IPS-15b (cell line): ENCODE measurements at regions not wholly inside any gene's neighbourhood (a gene's known extent, or its start where the extent isn't known, plus 50 kb on each side); places are given as distances from the start of the nearest gene placed in this dataset.

Source experiments
- H3K27me3 ChIP-seq: one replicate; pipeline ENCODE4 v1.6.1; 2013; ENCODE audit warnings: low read length; ENCODE audit not compliant: control insufficient read depth, insufficient read depth
- H3K36me3 ChIP-seq: one replicate; pipeline ENCODE4 v1.6.1; 2013; ENCODE audit warnings: low read length; ENCODE audit not compliant: control insufficient read depth, insufficient read depth
- H3K4me1 ChIP-seq: one replicate; pipeline ENCODE4 v1.6.1; 2013; ENCODE audit warnings: mild to moderate bottlenecking, low read length; ENCODE audit not compliant: control insufficient read depth, insufficient read depth
- H3K4me3 ChIP-seq: one replicate; pipeline ENCODE4 v1.5.1; 2013; ENCODE audit warnings: low read depth, low read length
- H3K9ac ChIP-seq: one replicate; pipeline ENCODE4 v1.6.1; 2013; ENCODE audit warnings: low read depth, mild to moderate bottlenecking, low read length
- H3K9me3 ChIP-seq: one replicate; pipeline ENCODE4 v1.6.1; 2013; ENCODE audit warnings: mild to moderate bottlenecking, low read length; ENCODE audit not compliant: control insufficient read depth, insufficient read depth

DNA sequence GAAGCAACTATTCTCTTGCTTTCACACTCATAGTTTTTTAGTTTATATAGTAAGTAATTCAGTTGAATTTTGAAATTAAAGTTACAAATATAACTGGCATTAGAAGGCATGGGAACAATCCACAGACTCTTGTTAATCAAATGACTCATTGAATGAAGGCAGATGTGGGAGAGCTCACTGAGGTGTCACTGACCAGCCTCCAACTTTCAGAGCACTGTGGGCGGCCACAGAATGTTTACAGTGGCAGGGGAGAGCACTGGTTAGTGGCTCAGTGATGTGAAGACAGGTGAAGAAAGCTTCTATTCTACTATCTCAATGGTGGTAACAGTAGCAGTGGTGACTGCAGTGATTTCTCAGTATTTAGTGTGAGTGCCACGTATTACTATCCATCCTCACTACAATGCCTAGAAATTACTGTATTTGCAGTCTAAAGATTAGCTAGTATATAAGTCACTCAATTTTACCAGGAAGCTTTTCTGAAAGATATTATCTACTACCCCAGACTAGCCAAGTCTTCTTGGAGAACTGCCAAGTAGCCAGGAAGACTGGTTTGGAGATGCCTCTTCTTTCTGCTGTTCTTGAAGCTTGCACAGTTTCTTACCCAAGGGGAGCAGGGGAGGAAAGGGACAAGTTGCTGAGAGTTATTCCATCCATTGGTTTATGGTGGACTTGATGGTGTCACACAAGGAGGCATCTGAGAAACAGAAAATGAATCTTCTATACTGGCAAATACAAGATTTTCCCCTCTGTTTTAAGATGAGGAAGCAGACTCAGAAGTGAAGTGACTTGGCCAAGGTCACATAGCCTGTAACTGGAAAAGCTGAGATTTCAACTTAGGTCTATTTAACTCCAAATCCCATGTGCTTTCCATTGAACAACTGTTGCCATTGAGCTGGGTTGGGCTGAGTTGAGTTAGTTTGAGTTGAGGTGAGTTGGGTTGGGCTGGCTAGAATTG, 231.2 kb downstream of the ANKRD60 start:
- H3K4me3 ChIP-seq, result no peak overlapping the region
- no peak overlapping the region for H3K9ac ChIP-seq
- H3K4me1 ChIP-seq, result no peaks in the 10 kb centered on the region
- no peaks in the 10 kb centered on the region for H3K9me3 ChIP-seq
- no peaks in the 10 kb centered on the region for H3K36me3 ChIP-seq
- H3K27me3 ChIP-seq, result no peaks in the 10 kb centered on the region

GRCh38 chr20:57996465-57996864, 232.0 kb downstream of the ANKRD60 start:
- no peak overlapping the region for H3K9ac ChIP-seq
- no peaks in the 10 kb centered on the region for H3K27me3 ChIP-seq
- no peaks in the 10 kb centered on the region for H3K9me3 ChIP-seq
- H3K36me3 ChIP-seq, result no peaks in the 10 kb centered on the region
- no peaks in the 10 kb centered on the region for H3K4me1 ChIP-seq
- H3K4me3 ChIP-seq, result no peak overlapping the region

DNA sequence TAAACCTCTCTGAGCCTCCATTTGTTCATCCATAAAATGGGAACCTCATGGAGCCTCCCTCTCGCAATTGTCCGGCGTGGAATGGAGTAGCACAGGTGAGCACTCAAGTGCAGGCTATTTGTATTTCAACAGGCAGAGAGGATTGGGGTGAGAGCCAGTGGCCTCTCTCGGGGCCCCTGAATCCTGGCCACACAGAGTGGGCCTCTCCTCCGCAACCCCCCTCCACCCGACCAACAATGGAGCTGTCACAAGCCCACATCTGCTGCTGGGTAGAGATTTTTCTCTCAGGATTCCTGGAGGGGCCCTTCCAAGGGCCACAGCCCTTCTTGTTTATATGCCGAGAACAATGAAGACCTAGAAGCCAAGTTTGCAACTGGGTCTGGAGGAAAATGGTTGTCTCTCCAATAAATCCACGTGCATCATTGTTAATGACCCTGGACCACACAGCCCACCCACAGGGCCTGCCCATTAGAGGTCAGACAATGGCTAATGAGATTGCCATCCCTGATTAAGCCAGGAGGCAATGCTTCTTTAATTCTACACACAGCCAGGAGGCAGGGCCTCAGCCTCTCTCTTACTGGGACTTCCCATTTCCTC, 233.0 kb downstream of the ANKRD60 start:
- no peaks in the 10 kb centered on the region for H3K36me3 ChIP-seq
- no peak overlapping the region for H3K9ac ChIP-seq
- no peak overlapping the region for H3K4me3 ChIP-seq
- no peaks in the 10 kb centered on the region for H3K4me1 ChIP-seq
- no peaks in the 10 kb centered on the region for H3K27me3 ChIP-seq
- H3K9me3 ChIP-seq, result no peaks in the 10 kb centered on the region

- no peaks in the 10 kb centered on the region for H3K4me1 ChIP-seq
- no peaks in the 10 kb centered on the region for H3K36me3 ChIP-seq
- no peaks in the 10 kb centered on the region for H3K27me3 ChIP-seq
- H3K9me3 ChIP-seq, result no peaks in the 10 kb centered on the region
- H3K9ac ChIP-seq, result no peak overlapping the region
- H3K4me3 ChIP-seq, result no peak overlapping the region
Observed at GRCh38 chr20:57993716-57994431, 234.6 kb downstream of the ANKRD60 start.

GRCh38 chr20:57991211-57991881, 237.1 kb downstream of the ANKRD60 start:
- no peaks in the 10 kb centered on the region for H3K9me3 ChIP-seq
- no peaks in the 10 kb centered on the region for H3K27me3 ChIP-seq
- no peaks in the 10 kb centered on the region for H3K4me1 ChIP-seq
- H3K4me3 ChIP-seq, result no peak overlapping the region
- H3K36me3 ChIP-seq, result no peaks in the 10 kb centered on the region
- no peak overlapping the region for H3K9ac ChIP-seq

- no peaks in the 10 kb centered on the region for H3K9me3 ChIP-seq
- no peaks in the 10 kb centered on the region for H3K36me3 ChIP-seq
- H3K27me3 ChIP-seq, result no peaks in the 10 kb centered on the region
- H3K4me1 ChIP-seq, result no peaks in the 10 kb centered on the region
- H3K4me3 ChIP-seq, result no peak overlapping the region
- no peak overlapping the region for H3K9ac ChIP-seq
Observed at GRCh38 chr20:57990396-57990987, 238.0 kb downstream of the ANKRD60 start.

GRCh38 chr20:57988828-57989227, 239.6 kb downstream of the ANKRD60 start:
- no peak overlapping the region for H3K4me3 ChIP-seq
- no peaks in the 10 kb centered on the region for H3K9me3 ChIP-seq
- no peaks in the 10 kb centered on the region for H3K4me1 ChIP-seq
- no peak overlapping the region for H3K9ac ChIP-seq
- no peaks in the 10 kb centered on the region for H3K27me3 ChIP-seq
- H3K36me3 ChIP-seq, result no peaks in the 10 kb centered on the region

DNA sequence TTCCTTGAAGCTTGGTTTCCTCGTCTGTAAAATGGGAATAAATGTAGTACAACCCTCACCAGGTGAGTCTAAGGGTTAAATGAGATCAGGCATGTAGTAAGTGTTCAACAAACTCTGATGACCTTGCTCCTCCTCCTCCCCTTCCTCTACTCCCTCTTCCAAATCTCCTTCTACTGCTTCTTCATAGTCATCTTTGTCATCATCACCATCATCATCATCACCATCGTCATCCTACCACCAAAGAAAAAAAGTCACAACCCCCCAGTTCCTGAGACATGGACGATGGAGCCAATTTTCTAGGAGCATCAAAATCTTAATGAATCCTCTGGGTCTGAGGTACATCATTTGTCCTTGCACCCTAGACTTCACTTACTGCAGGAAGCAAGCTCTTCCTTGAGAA, 240.0 kb downstream of the ANKRD60 start:
- Histone ChIP-seq H3K36me3 (no peaks in the 10 kb centered on the region), H3K27me3 (no peaks in the 10 kb centered on the region), H3K9ac (no peak overlapping the region), H3K9me3 (no peaks in the 10 kb centered on the region), H3K4me1 (no peaks in the 10 kb centered on the region), H3K4me3 (no peak overlapping the region)

- H3K4me3 ChIP-seq, result no peak overlapping the region
- no peaks in the 10 kb centered on the region for H3K9me3 ChIP-seq
- no peaks in the 10 kb centered on the region for H3K36me3 ChIP-seq
Observed at GRCh38 chr20:57987659-57988058, 240.8 kb downstream of the ANKRD60 start.

DNA sequence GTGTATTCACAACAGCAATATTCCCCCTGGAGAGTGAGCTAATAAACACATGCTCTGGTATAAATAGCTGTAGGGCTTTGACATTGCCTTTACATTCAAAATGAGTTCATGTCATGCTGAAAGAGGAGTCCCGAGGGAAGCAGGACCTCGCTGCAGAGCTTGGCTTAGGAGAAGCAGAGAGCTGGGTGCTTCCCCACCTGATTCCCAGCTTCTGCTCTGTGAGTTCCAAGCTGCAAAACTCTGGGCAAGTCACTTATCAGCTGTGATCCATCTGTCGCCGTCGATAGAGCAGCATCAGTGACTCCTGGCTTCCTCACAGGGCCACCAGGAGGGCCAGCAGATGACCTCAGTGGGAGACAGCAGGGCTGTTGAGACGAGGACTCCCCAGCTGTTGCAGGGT, 241.8 kb downstream of the ANKRD60 start:
- Histone ChIP-seq H3K9ac (no peak overlapping the region), H3K27me3 (no peaks in the 10 kb centered on the region)

More at GRCh38 chr20:57987659-57988058, 240.8 kb downstream of the ANKRD60 start:
- no peaks in the 10 kb centered on the region for H3K27me3 ChIP-seq
- no peak overlapping the region for H3K9ac ChIP-seq
- H3K4me1 ChIP-seq, result no peaks in the 10 kb centered on the region

DNA sequence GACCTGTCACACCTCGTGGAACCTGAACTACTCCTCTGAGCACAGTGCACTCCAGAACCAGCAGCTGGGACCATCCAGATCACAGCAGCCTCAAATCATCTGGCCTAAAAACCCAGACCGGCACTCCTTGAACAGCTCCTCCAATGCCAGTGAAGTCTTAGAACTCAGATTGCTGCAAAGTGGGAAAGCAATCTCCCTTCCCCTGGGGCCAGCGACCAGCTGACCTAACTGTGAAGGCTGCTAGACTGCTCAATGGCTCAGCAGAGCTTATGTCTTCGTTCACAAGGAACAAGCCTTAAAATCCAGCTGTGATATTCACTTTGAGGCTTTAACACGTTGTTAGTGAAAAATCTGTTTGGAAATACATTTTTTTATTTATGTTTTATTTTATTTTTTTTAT, 243.2 kb downstream of the ANKRD60 start:
- Histone ChIP-seq H3K4me1 (no peaks in the 10 kb centered on the region), H3K9ac (no peak overlapping the region), H3K9me3 (no peaks in the 10 kb centered on the region), H3K4me3 (no peak overlapping the region), H3K27me3 (no peaks in the 10 kb centered on the region), H3K36me3 (no peaks in the 10 kb centered on the region)

More for the DNA sequence above, 241.8 kb downstream of the ANKRD60 start:
- H3K4me3 ChIP-seq, result no peak overlapping the region
- H3K4me1 ChIP-seq, result no peaks in the 10 kb centered on the region
- H3K9me3 ChIP-seq, result no peaks in the 10 kb centered on the region
- H3K36me3 ChIP-seq, result no peaks in the 10 kb centered on the region
